HUES6 (cell line): ENCODE measurements at regions not wholly inside any gene's neighbourhood (a gene's known extent, or its start where the extent isn't known, plus 50 kb on each side); places are given as distances from the start of the nearest gene placed in this dataset.

Experiments
- H3K27ac ChIP-seq: 2 replicates; pipeline ENCODE4 v1.7.0; 2013; ENCODE audit warnings: low read depth, mild to moderate bottlenecking, low read length, inconsistent platforms
- H3K27me3 ChIP-seq: 2 replicates; pipeline ENCODE4 v1.6.1; 2013; ENCODE audit warnings: low read length; ENCODE audit not compliant: control insufficient read depth, insufficient read depth
- H3K36me3 ChIP-seq: 2 replicates; pipeline ENCODE4 v1.6.1; 2013; ENCODE audit warnings: low read length; ENCODE audit not compliant: control insufficient read depth, insufficient read depth
- H3K4me1 ChIP-seq: 2 replicates; pipeline ENCODE4 v1.6.1; 2013; ENCODE audit warnings: low read length; ENCODE audit not compliant: control insufficient read depth, insufficient read depth
- H3K4me3 ChIP-seq: 2 replicates; pipeline ENCODE4 v1.5.1; 2013; ENCODE audit warnings: low read depth, low read length
- H3K9ac ChIP-seq: one replicate; pipeline ENCODE4 v1.6.1; 2013; ENCODE audit warnings: mild to moderate bottlenecking, low read length
- H3K9me3 ChIP-seq: 2 replicates; pipeline ENCODE4 v1.6.1; 2013; ENCODE audit warnings: low read depth, low read length; ENCODE audit not compliant: control insufficient read depth, insufficient read depth

DNA sequence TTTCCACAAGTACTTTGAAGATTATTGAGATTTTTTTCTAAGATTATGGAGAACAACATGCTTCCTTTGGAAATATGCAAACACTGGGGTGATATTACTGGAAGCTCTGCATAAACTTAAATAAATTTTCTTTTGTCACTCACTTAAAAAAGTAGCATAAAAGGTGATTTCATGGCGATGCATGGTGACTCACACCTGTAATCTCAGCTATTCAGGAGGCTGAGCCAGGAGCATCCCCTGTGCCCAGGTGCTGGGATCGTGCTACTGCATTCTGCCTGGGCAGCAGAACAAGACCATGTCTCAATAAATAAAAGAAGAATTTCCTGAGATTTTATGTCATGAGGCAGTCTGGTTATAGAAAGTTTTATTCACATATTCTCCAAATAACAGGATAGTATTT lies 679.1 kb upstream of the CDH2 start:
- Histone ChIP-seq H3K27ac (no peak overlapping the region), H3K9ac (no peak overlapping the region), H3K4me3 (no peak overlapping the region), H3K27me3 (no peaks in the 10 kb centered on the region), H3K4me1 (no peaks in the 10 kb centered on the region), H3K36me3 (no peaks in the 10 kb centered on the region), H3K9me3 (no peaks in the 10 kb centered on the region)

DNA sequence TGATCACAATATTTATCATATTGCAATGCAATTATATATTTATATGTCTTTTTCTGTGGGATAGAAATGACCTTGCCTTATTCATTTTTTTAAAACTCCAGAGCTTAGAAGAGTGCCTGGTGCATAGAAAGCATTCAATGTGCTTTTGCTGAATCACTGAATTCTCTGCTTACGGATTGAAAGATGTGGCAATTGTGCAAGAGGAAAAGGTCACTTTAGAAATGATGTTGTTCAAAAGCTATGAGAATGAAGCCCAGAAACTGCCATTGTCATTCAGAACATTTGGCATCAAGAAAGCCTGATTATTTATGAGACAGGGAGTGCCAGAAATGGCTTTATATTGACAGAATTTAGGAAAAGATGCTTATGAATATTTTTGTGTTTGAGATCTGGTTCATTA lies 678.6 kb upstream of the CDH2 start:
- Histone ChIP-seq H3K9ac (no peak overlapping the region), H3K27ac (no peak overlapping the region), H3K4me1 (no peaks in the 10 kb centered on the region), H3K27me3 (no peaks in the 10 kb centered on the region), H3K4me3 (no peak overlapping the region), H3K36me3 (no peaks in the 10 kb centered on the region), H3K9me3 (no peaks in the 10 kb centered on the region)

DNA sequence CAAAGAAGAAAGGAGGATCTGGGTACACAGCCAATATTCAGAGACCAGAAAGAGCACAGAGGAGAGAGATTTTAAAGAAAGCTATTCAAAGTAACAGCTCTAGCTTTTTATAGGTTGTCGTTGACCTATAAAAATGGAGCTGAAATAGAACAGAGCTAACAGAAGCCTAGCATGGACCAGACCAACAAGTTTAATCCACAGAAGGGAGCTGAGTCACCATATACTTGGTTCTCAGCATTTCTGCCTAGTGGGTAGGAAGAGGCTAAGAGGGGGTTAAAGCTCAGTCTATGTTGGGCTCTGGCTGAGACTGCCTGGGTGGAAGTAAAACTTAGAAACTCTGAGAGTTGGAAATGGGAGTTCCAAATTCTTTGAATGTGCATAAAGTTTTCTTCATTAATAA lies 678.0 kb upstream of the CDH2 start:
- Histone ChIP-seq H3K4me1 (no peaks in the 10 kb centered on the region), H3K9ac (no peak overlapping the region), H3K36me3 (no peaks in the 10 kb centered on the region), H3K27ac (no peak overlapping the region), H3K4me3 (no peak overlapping the region), H3K9me3 (no peaks in the 10 kb centered on the region), H3K27me3 (no peaks in the 10 kb centered on the region)

DNA sequence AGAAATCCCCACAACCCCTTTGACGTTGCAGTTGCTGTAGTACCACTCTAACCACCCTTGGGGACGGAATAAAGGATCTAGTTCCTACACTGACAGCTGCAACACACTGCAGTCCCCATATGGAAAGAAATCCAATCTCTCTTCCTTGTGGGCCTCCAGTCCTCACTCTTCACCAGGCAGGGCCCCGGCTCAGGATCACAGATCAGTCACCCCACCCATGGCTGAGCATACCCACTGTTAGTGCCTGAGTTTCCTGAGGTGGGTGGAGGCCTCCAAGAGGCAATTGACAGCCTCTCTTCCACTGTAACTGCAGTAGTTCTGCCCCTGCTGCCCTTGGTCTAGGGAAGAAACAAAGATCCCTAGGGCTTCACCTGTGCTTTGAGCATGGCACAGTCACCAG lies 670.0 kb upstream of the CDH2 start:
- no peaks in the 10 kb centered on the region for H3K36me3 ChIP-seq
- no peak overlapping the region for H3K4me3 ChIP-seq
- H3K9ac ChIP-seq: no peak overlapping the region
- no peaks in the 10 kb centered on the region for H3K9me3 ChIP-seq
- H3K4me1 ChIP-seq: no peaks in the 10 kb centered on the region
- no peak overlapping the region for H3K27ac ChIP-seq
- H3K27me3 ChIP-seq: no peaks in the 10 kb centered on the region

DNA sequence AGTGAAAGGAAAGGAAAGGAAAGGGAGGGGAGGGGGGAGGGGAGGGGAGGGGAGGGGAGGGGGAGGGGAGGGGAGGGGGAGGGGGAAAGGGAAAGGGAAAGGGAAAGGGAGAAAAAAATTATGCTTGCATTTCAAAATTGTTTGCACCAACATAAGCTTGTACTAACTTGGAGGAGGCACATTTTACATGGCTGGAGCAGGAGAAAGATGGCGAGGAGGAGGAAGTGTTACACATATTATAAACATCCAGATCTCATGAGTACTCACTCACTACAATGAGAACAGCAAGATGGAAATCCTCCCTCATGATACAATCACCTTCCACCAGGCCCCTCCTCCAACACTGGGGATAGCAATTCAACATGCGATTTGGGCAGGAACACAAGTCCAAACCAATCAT lies 660.2 kb upstream of the CDH2 start:
- H3K36me3 ChIP-seq: no peaks in the 10 kb centered on the region
- H3K27me3 ChIP-seq: no peaks in the 10 kb centered on the region
- no peaks in the 10 kb centered on the region for H3K9me3 ChIP-seq
- peaks cover 3% of the 10 kb centered on the region; the same call in 1 of the 2 replicates for H3K4me1 ChIP-seq
- H3K27ac ChIP-seq: no peak overlapping the region
- H3K9ac ChIP-seq: no peak overlapping the region
- H3K4me3 ChIP-seq: no peak overlapping the region

DNA sequence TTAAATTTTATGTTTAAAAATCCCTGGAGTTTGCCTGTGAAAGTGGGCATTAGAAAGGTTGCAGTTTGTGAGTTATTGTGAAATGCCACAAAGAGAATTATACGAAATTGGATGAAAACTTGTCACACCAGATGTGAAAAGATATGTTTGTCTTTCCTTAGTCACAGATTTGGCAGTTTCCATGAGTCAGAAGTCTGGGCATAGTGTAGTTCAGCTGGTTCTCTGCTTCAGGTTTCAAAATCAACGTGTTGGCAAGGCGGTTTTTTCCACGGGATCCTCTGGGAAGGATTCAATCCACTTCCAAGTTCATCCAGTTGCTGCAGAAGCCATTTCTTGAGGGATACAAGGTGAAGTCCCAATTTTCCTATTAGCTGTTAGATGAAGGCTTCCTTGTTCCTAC lies 658.0 kb upstream of the CDH2 start:
- Histone ChIP-seq H3K4me1 (peaks cover 14% of the 10 kb centered on the region; the same call in 1 of the 2 replicates), H3K9me3 (no peaks in the 10 kb centered on the region), H3K9ac (no peak overlapping the region), H3K27ac (no peak overlapping the region), H3K36me3 (no peaks in the 10 kb centered on the region), H3K27me3 (no peaks in the 10 kb centered on the region), H3K4me3 (no peak overlapping the region)

DNA sequence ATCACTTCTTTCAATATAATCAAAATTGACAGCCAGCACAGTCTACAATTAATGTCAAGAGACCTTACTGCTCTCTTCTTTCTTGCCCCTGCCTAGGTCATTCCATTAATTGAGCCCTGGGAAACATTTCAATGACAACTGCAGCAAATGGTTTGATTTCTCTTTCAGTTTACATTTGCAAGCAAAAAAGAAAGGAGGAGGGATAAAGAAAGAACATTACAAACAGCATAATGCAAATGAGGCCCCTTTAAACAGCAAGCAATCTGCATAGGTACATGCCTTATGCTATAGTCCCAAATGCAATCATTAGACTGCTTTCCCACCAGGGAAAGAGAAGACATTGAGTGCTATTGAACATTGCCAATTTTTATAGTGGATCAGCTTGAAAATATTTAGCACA lies 655.0 kb upstream of the CDH2 start:
- Histone ChIP-seq H3K9me3 (no peaks in the 10 kb centered on the region), H3K4me3 (no peak overlapping the region; the same call in 1 of the 2 replicates), H3K36me3 (no peaks in the 10 kb centered on the region), H3K4me1 (peaks cover 23% of the 10 kb centered on the region), H3K9ac (no peak overlapping the region), H3K27me3 (no peaks in the 10 kb centered on the region), H3K27ac (no peak overlapping the region)

DNA sequence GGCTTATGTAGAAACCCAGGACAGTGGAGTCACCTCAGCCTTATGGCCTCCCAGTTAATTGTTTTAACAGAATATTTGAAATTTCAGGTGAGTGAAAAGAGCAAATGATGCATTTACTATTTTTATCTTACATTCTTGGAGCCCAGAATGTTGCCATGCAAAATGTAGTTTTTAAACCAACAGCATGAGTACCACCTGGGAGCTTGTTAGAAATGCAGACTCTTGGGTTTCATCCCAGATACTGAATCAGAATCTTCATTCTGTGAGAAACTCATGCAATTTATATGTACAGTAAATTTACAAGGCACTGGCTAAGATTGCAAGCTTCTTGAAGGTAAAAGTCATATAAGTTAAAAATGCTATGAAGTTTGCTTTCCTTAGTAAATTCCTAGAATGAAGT lies 654.5 kb upstream of the CDH2 start:
- Histone ChIP-seq H3K27ac (no peak overlapping the region), H3K36me3 (no peaks in the 10 kb centered on the region), H3K9ac (no peak overlapping the region), H3K27me3 (no peaks in the 10 kb centered on the region), H3K4me1 (peaks cover 23% of the 10 kb centered on the region), H3K9me3 (no peaks in the 10 kb centered on the region), H3K4me3 (no peak overlapping the region; the same call in 1 of the 2 replicates)

DNA sequence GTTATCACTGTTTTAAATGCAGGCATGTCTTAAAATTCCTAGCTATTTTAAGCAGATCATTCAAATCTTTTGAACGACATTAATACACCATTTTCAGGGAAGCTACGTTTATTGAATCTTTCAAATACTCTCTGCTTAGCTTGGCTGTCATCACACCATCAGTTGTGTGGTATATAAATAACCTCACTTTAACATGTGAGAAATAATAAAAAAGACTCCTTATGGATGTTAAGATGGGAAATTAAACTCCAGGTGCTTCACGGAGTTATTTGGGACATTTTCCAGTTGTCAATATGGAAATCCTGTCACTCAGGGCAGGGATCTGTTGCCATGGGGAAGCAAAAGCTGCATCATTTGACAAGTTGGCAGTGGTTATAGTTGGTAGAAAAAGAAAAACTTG lies 649.2 kb upstream of the CDH2 start:
- no peak overlapping the region for H3K27ac ChIP-seq
- no peak overlapping the region for H3K4me3 ChIP-seq
- peaks cover 10% of the 10 kb centered on the region for H3K4me1 ChIP-seq
- no peak overlapping the region for H3K9ac ChIP-seq
- H3K36me3 ChIP-seq: no peaks in the 10 kb centered on the region
- H3K27me3 ChIP-seq: no peaks in the 10 kb centered on the region
- H3K9me3 ChIP-seq: no peaks in the 10 kb centered on the region

DNA sequence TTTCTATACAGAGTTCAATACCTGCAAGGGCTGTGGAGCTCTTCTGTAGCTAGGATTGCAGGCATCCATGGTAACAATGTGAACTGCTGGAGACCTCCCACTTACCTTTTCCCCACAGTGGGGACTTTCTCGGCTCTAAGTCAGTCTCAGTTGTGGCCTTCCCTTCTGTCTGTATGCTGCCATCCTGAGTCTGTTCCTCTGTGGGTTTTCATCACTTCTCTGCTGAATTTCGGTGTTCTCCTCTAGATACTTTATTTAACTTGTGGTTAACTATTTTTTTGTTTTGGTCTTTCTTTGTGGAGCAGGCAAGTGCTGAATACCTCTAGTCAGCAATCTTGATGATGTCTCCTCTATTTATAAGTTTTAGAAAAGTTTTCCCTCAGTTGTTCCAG lies 647.2 kb upstream of the CDH2 start:
- Histone ChIP-seq H3K27ac (no peak overlapping the region), H3K4me3 (no peak overlapping the region), H3K9me3 (no peaks in the 10 kb centered on the region), H3K36me3 (no peaks in the 10 kb centered on the region), H3K4me1 (peaks cover 8% of the 10 kb centered on the region; the same call in 1 of the 2 replicates), H3K27me3 (no peaks in the 10 kb centered on the region), H3K9ac (no peak overlapping the region)

DNA sequence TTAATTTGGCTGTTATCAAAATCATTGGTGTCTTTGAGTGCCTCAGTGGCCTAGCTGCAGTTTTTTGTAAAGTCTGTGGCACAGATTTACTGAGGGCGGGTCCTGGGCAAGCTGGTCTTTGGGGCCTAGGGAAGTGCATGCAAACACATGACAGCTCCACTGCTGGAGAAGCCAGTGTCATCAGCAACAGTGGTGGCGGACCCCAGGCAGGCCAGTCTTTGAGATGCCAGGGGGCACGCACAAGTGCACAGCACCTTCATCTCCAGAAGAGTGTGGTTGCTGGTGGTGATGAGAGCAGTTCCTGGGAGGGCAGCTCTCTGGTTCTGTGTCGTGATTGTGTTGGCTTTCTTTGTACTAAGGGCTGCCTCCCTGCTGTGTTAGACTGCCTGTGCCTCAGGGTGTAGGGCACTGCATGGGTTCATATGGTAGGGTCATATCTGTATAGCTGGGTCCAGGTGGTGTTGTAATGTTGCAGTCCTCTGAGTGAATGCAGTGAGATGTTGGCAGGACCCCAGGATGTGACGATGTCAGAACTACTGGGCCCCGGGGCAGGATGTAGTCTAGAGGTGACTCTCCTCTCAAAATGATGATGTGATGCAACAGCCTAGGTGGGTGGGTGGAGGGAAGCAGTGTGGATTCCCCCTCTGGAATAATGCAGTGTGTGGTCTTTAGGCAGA lies 646.7 kb upstream of the CDH2 start:
- no peak overlapping the region for H3K4me3 ChIP-seq
- no peak overlapping the region for H3K27ac ChIP-seq
- H3K27me3 ChIP-seq: no peaks in the 10 kb centered on the region
- peaks cover 7% of the 10 kb centered on the region; the same call in 1 of the 2 replicates for H3K4me1 ChIP-seq
- H3K36me3 ChIP-seq: no peaks in the 10 kb centered on the region
- H3K9me3 ChIP-seq: no peaks in the 10 kb centered on the region
- no peak overlapping the region for H3K9ac ChIP-seq

DNA sequence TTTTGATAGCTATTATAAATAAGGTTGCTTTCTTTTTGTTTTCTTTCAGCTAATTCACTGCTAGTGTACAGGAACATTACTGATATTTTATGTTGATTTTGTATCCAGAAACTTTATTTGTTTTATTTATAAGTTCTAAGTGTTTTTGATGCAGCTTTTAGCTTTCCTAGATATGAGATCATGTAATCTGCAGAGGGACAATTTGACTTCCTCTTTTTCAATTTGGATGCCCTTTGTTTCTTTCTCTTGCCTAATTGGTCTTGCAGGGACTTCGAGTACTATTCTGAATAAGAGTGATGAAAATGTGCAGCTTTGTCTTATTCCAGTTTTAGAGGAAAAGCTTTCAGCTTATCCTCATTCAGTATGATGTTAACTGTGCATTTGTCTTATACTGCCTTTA lies 643.4 kb upstream of the CDH2 start:
- no peak overlapping the region for H3K27ac ChIP-seq
- no peaks in the 10 kb centered on the region for H3K9me3 ChIP-seq
- H3K4me1 ChIP-seq: no peaks in the 10 kb centered on the region
- no peaks in the 10 kb centered on the region for H3K27me3 ChIP-seq
- no peak overlapping the region for H3K9ac ChIP-seq
- no peaks in the 10 kb centered on the region for H3K36me3 ChIP-seq
- H3K4me3 ChIP-seq: no peak overlapping the region
